SK-N-SH (cell line): ENCODE measurements at regions not wholly inside any gene's neighbourhood (a gene's known extent, or its start where the extent isn't known, plus 50 kb on each side); places are given as distances from the start of the nearest gene placed in this dataset.

ENCODE experiments used
- FOXM1 ChIP-seq: IDR thresholded peaks from 2 replicates; pipeline ENCODE4 v1.4.0; 2012; ENCODE audit warnings: low read depth, mild to moderate bottlenecking
- RXRA ChIP-seq: IDR thresholded peaks from 2 replicates; pipeline ENCODE4 v1.4.0; 2012; ENCODE audit warnings: low read depth, mild to moderate bottlenecking, borderline replicate concordance
- TF ChIP-seq, protein P1 (sequence below): fragments of 200-600 bp; sonication (generic); IDR thresholded peaks from 2 replicates; pipeline ENCODE4 v1.6.1; 2017; ENCODE audit warnings: antibody characterized with exemption, mild to moderate bottlenecking, moderate library complexity
- TF ChIP-seq, protein P2 (sequence below): IDR thresholded peaks from 2 replicates; pipeline ENCODE4 v1.6.1; 2012; ENCODE audit warnings: mild to moderate bottlenecking, low read depth, low read length, moderate library complexity
- TF ChIP-seq, protein P3 (sequence below): fragments of 150-350 bp; IDR thresholded peaks from 2 replicates; pipeline ENCODE4 v1.6.1; 2017; ENCODE audit warnings: antibody characterized with exemption, low read length, low read depth, borderline replicate concordance

DNA sequence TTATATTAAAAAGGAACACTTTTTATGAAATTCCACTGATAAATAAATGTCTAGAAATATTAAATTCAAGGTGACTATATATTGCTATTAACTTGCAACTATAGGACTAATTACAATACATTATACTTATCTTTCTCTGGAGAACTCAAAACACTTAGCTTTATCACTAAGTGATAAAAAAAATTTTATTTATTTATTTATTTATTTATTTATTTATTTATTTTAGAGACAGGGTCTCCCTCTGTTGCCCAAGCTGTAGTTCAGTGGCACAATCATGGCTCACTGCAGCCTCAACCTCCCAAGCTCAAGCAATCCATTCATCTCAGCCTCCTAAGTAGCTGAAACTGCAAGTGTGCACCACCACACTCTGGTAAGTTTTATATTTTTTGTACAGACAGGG lies 451.1 kb downstream of the DSC3 start:
- TF ChIP-seq, protein P1, sequence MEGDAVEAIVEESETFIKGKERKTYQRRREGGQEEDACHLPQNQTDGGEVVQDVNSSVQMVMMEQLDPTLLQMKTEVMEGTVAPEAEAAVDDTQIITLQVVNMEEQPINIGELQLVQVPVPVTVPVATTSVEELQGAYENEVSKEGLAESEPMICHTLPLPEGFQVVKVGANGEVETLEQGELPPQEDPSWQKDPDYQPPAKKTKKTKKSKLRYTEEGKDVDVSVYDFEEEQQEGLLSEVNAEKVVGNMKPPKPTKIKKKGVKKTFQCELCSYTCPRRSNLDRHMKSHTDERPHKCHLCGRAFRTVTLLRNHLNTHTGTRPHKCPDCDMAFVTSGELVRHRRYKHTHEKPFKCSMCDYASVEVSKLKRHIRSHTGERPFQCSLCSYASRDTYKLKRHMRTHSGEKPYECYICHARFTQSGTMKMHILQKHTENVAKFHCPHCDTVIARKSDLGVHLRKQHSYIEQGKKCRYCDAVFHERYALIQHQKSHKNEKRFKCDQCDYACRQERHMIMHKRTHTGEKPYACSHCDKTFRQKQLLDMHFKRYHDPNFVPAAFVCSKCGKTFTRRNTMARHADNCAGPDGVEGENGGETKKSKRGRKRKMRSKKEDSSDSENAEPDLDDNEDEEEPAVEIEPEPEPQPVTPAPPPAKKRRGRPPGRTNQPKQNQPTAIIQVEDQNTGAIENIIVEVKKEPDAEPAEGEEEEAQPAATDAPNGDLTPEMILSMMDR, result no peak
- TF ChIP-seq FOXM1 (no peak), RXRA (no peak)
- TF ChIP-seq, protein P2, sequence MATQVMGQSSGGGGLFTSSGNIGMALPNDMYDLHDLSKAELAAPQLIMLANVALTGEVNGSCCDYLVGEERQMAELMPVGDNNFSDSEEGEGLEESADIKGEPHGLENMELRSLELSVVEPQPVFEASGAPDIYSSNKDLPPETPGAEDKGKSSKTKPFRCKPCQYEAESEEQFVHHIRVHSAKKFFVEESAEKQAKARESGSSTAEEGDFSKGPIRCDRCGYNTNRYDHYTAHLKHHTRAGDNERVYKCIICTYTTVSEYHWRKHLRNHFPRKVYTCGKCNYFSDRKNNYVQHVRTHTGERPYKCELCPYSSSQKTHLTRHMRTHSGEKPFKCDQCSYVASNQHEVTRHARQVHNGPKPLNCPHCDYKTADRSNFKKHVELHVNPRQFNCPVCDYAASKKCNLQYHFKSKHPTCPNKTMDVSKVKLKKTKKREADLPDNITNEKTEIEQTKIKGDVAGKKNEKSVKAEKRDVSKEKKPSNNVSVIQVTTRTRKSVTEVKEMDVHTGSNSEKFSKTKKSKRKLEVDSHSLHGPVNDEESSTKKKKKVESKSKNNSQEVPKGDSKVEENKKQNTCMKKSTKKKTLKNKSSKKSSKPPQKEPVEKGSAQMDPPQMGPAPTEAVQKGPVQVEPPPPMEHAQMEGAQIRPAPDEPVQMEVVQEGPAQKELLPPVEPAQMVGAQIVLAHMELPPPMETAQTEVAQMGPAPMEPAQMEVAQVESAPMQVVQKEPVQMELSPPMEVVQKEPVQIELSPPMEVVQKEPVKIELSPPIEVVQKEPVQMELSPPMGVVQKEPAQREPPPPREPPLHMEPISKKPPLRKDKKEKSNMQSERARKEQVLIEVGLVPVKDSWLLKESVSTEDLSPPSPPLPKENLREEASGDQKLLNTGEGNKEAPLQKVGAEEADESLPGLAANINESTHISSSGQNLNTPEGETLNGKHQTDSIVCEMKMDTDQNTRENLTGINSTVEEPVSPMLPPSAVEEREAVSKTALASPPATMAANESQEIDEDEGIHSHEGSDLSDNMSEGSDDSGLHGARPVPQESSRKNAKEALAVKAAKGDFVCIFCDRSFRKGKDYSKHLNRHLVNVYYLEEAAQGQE, result no peak
- TF ChIP-seq, protein P3, sequence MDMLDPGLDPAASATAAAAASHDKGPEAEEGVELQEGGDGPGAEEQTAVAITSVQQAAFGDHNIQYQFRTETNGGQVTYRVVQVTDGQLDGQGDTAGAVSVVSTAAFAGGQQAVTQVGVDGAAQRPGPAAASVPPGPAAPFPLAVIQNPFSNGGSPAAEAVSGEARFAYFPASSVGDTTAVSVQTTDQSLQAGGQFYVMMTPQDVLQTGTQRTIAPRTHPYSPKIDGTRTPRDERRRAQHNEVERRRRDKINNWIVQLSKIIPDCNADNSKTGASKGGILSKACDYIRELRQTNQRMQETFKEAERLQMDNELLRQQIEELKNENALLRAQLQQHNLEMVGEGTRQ, result no peak
